ENCODE measurements at regions not wholly inside any gene's neighbourhood (a gene's known extent, or its start where the extent isn't known, plus 50 kb on each side); places are given as distances from the start of the nearest gene placed in this dataset.
A peak's percentile ranks its signal among the peaks of the same experiment; 100 is the strongest.

GRCh38 chr4:14894392-14895292 lies 107.6 kb upstream of the CPEB2 start (continued):
- TF ChIP-seq RXRA (IDR thresholded peaks at IDR 0.05) (peak; percentile 36 to 80), NR2F2 (IDR thresholded peaks at IDR 0.05) (no peak), JUND (IDR thresholded peaks at IDR 0.05) (peak in 1 of 2 donors; percentile 21)

DNA sequence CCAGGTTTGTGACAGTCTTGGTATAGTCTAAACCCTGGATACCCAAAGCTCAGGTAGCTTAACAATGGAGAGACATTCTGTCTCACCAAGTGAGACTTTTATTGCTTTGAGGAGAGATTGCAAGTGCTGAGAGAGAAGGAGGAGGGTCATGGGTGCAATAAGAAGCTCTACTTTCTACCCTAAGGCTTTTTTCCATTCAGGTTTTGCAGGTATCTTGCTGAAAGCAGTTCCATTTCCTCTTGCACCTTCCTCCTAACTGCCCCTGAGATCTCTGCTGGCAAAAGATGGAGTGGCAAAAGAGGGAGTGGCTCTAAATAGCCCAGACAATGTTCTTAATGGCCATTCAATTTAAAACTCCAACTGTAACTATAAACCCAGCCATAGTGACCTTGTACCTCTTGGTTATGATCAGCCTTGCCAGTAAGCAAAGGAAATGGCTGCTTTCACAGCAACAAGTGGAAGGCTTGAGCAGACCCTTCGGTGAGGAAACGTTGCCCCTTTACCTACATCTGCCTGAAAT lies 105.6 kb upstream of the CPEB2 start:
- DNase-seq (ENCODE audit: low spot score), result no peak
- Histone ChIP-seq H3K9me3 (ENCODE audit: control insufficient read depth in 4 of 4, low read length in 3 of 4) (no peaks in the 10 kb centered on the region), H3K4me3 (ENCODE audit: low read depth in 1 of 3, low read length in 3 of 3) (no peak overlapping the region), H3K36me3 (ENCODE audit: control insufficient read depth in 4 of 4, insufficient read depth in 3 of 4, low read depth in 1 of 4, low read length in 3 of 4) (no peaks in the 10 kb centered on the region), H3K27me3 (ENCODE audit: control insufficient read depth in 4 of 4, insufficient read depth in 4 of 4, low read length in 3 of 4) (no peaks in the 10 kb centered on the region), H3K9ac (ENCODE audit: low read depth in 1 of 2, low read length in 2 of 2) (no peak overlapping the region), H3K4me1 (ENCODE audit: control insufficient read depth in 4 of 4, insufficient read depth in 4 of 4, low read length in 3 of 4) (peaks cover 6 to 17% (median 10%) of the 10 kb centered on the region in 4 donors), H3K27ac (ENCODE audit: low read depth in 1 of 2, low read length in 2 of 2) (no peak overlapping the region)
- TF ChIP-seq NR2F2 (IDR thresholded peaks at IDR 0.05), result no peak
- TF ChIP-seq, protein P1, sequence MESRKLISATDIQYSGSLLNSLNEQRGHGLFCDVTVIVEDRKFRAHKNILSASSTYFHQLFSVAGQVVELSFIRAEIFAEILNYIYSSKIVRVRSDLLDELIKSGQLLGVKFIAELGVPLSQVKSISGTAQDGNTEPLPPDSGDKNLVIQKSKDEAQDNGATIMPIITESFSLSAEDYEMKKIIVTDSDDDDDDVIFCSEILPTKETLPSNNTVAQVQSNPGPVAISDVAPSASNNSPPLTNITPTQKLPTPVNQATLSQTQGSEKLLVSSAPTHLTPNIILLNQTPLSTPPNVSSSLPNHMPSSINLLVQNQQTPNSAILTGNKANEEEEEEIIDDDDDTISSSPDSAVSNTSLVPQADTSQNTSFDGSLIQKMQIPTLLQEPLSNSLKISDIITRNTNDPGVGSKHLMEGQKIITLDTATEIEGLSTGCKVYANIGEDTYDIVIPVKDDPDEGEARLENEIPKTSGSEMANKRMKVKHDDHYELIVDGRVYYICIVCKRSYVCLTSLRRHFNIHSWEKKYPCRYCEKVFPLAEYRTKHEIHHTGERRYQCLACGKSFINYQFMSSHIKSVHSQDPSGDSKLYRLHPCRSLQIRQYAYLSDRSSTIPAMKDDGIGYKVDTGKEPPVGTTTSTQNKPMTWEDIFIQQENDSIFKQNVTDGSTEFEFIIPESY (IDR thresholded peaks at IDR 0.05), result no peak
- WGBS, result 94% methylated on average over 2 of the region's 2 CpGs

GRCh38 chr4:14897217-14897616 lies 105.1 kb upstream of the CPEB2 start:
- H3K9me3 ChIP-seq (ENCODE audit: control insufficient read depth in 4 of 4, low read length in 3 of 4), result no peaks in the 10 kb centered on the region
- DNase-seq (ENCODE audit: low spot score), result no peak
- H3K4me1 ChIP-seq (ENCODE audit: control insufficient read depth in 4 of 4, insufficient read depth in 4 of 4, low read length in 3 of 4), result peaks cover 5 to 17% (median 8%) of the 10 kb centered on the region in 4 donors
- no peaks in the 10 kb centered on the region for H3K27me3 ChIP-seq (ENCODE audit: control insufficient read depth in 4 of 4, insufficient read depth in 4 of 4, low read length in 3 of 4)
- H3K27ac ChIP-seq (ENCODE audit: low read depth in 1 of 2, low read length in 2 of 2), result no peak overlapping the region
- no peaks in the 10 kb centered on the region for H3K36me3 ChIP-seq (ENCODE audit: control insufficient read depth in 4 of 4, insufficient read depth in 3 of 4, low read depth in 1 of 4, low read length in 3 of 4)
- H3K9ac ChIP-seq (ENCODE audit: low read depth in 1 of 2, low read length in 2 of 2), result no peak overlapping the region
- no peak overlapping the region for H3K4me3 ChIP-seq (ENCODE audit: low read depth in 1 of 3, low read length in 3 of 3)
- TF ChIP-seq JUND (IDR thresholded peaks at IDR 0.05) (no peak), RXRA (IDR thresholded peaks at IDR 0.05) (no peak), NR2F2 (IDR thresholded peaks at IDR 0.05) (no peak), RAD21 (IDR thresholded peaks at IDR 0.05) (peak in 1 of 2 donors; percentile 47)
- TF ChIP-seq, protein P2, sequence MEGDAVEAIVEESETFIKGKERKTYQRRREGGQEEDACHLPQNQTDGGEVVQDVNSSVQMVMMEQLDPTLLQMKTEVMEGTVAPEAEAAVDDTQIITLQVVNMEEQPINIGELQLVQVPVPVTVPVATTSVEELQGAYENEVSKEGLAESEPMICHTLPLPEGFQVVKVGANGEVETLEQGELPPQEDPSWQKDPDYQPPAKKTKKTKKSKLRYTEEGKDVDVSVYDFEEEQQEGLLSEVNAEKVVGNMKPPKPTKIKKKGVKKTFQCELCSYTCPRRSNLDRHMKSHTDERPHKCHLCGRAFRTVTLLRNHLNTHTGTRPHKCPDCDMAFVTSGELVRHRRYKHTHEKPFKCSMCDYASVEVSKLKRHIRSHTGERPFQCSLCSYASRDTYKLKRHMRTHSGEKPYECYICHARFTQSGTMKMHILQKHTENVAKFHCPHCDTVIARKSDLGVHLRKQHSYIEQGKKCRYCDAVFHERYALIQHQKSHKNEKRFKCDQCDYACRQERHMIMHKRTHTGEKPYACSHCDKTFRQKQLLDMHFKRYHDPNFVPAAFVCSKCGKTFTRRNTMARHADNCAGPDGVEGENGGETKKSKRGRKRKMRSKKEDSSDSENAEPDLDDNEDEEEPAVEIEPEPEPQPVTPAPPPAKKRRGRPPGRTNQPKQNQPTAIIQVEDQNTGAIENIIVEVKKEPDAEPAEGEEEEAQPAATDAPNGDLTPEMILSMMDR (IDR thresholded peaks at IDR 0.05; ENCODE audit: low read depth, low read length, missing input control), result peak; percentile 6
- WGBS, result 79% methylated on average over 2 of the region's 2 CpGs

- Histone ChIP-seq H3K9me3 (ENCODE audit: control insufficient read depth in 4 of 4, low read length in 3 of 4) (no peaks in the 10 kb centered on the region), H3K27me3 (ENCODE audit: control insufficient read depth in 4 of 4, insufficient read depth in 4 of 4, low read length in 3 of 4) (no peaks in the 10 kb centered on the region)
These were observed 103.3 kb upstream of the CPEB2 start for GRCh38 chr4:14898989-14899388.

More at GRCh38 chr4:14898989-14899388, 103.3 kb upstream of the CPEB2 start:
- no peak for TF ChIP-seq GABPA (IDR thresholded peaks at IDR 0.05 in 1 of 2, conservative IDR thresholded peaks at IDR 0.05 in 1 of 2)
- TF ChIP-seq, protein P1 (IDR thresholded peaks at IDR 0.05), result no peak
- no peak for TF ChIP-seq HNF4A (conservative IDR thresholded peaks at IDR 0.05)
- Histone ChIP-seq H3K9ac (ENCODE audit: low read depth in 1 of 2, low read length in 2 of 2) (no peak overlapping the region), H3K4me1 (ENCODE audit: control insufficient read depth in 4 of 4, insufficient read depth in 4 of 4, low read length in 3 of 4) (peaks cover 0 to 9% (median 7%) of the 10 kb centered on the region in 4 donors), H3K36me3 (ENCODE audit: control insufficient read depth in 4 of 4, insufficient read depth in 3 of 4, low read depth in 1 of 4, low read length in 3 of 4) (no peaks in the 10 kb centered on the region), H3K4me3 (ENCODE audit: low read depth in 1 of 3, low read length in 3 of 3) (no peak overlapping the region), H3K27ac (ENCODE audit: low read depth in 1 of 2, low read length in 2 of 2) (no peak overlapping the region)
- no peak for DNase-seq (ENCODE audit: low spot score)

Measured in liver (tissue), 8 donors.